DOHH2 (cell line): ENCODE measurements at regions not wholly inside any gene's neighbourhood (a gene's known extent, or its start where the extent isn't known, plus 50 kb on each side); places are given as distances from the start of the nearest gene placed in this dataset.

Experiments used
- EZH2phosphoT487 ChIP-seq: fragments of 200-600 bp; sonication (generic); IDR thresholded peaks from 2 replicates; pipeline ENCODE4 v1.6.1; 2017; ENCODE audit warnings: borderline replicate concordance, mild to moderate bottlenecking, antibody characterized with exemption, low read length, moderate library complexity, mixed read lengths
- TF ChIP-seq, protein P1 (sequence below): fragments of 200-600 bp; sonication (generic); IDR thresholded peaks from one replicate; pipeline ENCODE4 v1.5.1; 2014; ENCODE audit warnings: antibody characterized with exemption, mild to moderate bottlenecking, low read depth, low read length; ENCODE audit not compliant: poor library complexity, severe bottlenecking

GRCh38 chr3:90145094-90145860, 1037.9 kb downstream of the EPHA3 start:
- TF ChIP-seq, protein P1, sequence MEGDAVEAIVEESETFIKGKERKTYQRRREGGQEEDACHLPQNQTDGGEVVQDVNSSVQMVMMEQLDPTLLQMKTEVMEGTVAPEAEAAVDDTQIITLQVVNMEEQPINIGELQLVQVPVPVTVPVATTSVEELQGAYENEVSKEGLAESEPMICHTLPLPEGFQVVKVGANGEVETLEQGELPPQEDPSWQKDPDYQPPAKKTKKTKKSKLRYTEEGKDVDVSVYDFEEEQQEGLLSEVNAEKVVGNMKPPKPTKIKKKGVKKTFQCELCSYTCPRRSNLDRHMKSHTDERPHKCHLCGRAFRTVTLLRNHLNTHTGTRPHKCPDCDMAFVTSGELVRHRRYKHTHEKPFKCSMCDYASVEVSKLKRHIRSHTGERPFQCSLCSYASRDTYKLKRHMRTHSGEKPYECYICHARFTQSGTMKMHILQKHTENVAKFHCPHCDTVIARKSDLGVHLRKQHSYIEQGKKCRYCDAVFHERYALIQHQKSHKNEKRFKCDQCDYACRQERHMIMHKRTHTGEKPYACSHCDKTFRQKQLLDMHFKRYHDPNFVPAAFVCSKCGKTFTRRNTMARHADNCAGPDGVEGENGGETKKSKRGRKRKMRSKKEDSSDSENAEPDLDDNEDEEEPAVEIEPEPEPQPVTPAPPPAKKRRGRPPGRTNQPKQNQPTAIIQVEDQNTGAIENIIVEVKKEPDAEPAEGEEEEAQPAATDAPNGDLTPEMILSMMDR: no peak
- no peak for TF ChIP-seq EZH2phosphoT487
